OCI-LY7 (cell line): ENCODE measurements at regions not wholly inside any gene's neighbourhood (a gene's known extent, or its start where the extent isn't known, plus 50 kb on each side); places are given as distances from the start of the nearest gene placed in this dataset.

ENCODE experiments used
- BruUV-seq: library from RNA; stranded (reverse); fragments of 400-500 nt; replicated peaks from 2 replicates; lab custom pipeline; 2021; lab: Mats Ljungman, UMichigan
- CTCF ChIA-PET: fragments of 300-600 bp; sonication (Branson Sonifier 250); formaldehyde crosslinking; loops from one replicate; lab custom pipeline; 2022; ENCODE audit warnings: antibody characterized with exemption; ENCODE audit not compliant: unreplicated experiment; lab: Charles Lee
- POLR2A ChIA-PET: fragments of 300-600 bp; sonication (Branson Sonifier 250); formaldehyde crosslinking; loops from one replicate; lab custom pipeline; 2022; ENCODE audit warnings: antibody characterized with exemption; lab: Charles Lee
- DNase-seq: peaks from one replicate; pipeline ENCODE4 v3.0.0-alpha.2; 2015; ENCODE audit warnings: low spot score
- H2AFZ ChIP-seq: fragments of 200-600 bp; sonication (generic), shearing (Covaris generic); 2 replicates; pipeline ENCODE4 v1.6.1; 2014; ENCODE audit warnings: mild to moderate bottlenecking, antibody characterized with exemption, low read length, moderate library complexity
- H3K27ac ChIP-seq: fragments of 200-600 bp; sonication (generic); 2 replicates; pipeline ENCODE4 v1.5.1; 2014; ENCODE audit warnings: mixed run types, low read depth, mild to moderate bottlenecking, moderate library complexity, low read length, inconsistent platforms; ENCODE audit not compliant: poor library complexity, severe bottlenecking
- H3K36me3 ChIP-seq: fragments of 200-600 bp; sonication (generic); 2 replicates; pipeline ENCODE4 v1.6.1; 2014; ENCODE audit warnings: mild to moderate bottlenecking, antibody characterized with exemption, low read length, moderate library complexity, mixed read lengths; ENCODE audit not compliant: insufficient read depth
- H3K4me1 ChIP-seq: fragments of 200-600 bp; sonication (generic); 2 replicates; pipeline ENCODE4 v1.5.1; 2014; ENCODE audit warnings: mild to moderate bottlenecking, low read length; ENCODE audit not compliant: insufficient read depth, poor library complexity, severe bottlenecking
- H3K4me2 ChIP-seq: fragments of 200-600 bp; sonication (generic); 2 replicates; pipeline ENCODE4 v1.6.1; 2014; ENCODE audit warnings: mild to moderate bottlenecking, low read length
- H3K4me3 ChIP-seq: fragments of 200-600 bp; sonication (generic); 2 replicates; pipeline ENCODE4 v1.5.1; 2014; ENCODE audit warnings: mild to moderate bottlenecking, low read depth, low read length; ENCODE audit not compliant: poor library complexity, severe bottlenecking
- H3K79me2 ChIP-seq: fragments of 200-600 bp; sonication (generic); 2 replicates; pipeline ENCODE4 v1.6.1; 2016; ENCODE audit warnings: low read depth, mild to moderate bottlenecking, low read length, moderate library complexity, mixed read lengths; ENCODE audit not compliant: insufficient read depth
- H3K9me2 ChIP-seq: fragments of 200-600 bp; sonication (generic); 2 replicates; pipeline ENCODE4 v1.6.1; 2016; ENCODE audit warnings: mild to moderate bottlenecking, low read length, mixed read lengths; ENCODE audit not compliant: insufficient read depth
- H3K9me3 ChIP-seq: fragments of 200-600 bp; sonication (generic); 2 replicates; pipeline ENCODE4 v1.6.1; 2014; ENCODE audit warnings: mild to moderate bottlenecking, mixed run types, low read length, mixed read lengths
- H4K20me1 ChIP-seq: fragments of 200-600 bp; sonication (generic); 2 replicates; pipeline ENCODE4 v1.6.1; 2014; ENCODE audit warnings: mild to moderate bottlenecking, antibody characterized with exemption, low read length, moderate library complexity, mixed read lengths; ENCODE audit not compliant: insufficient read depth
- CTCF ChIP-seq: fragments of 200-600 bp; sonication (generic); conservative IDR thresholded peaks from 2 replicates; pipeline ENCODE4 v1.5.1; 2014; ENCODE audit warnings: mild to moderate bottlenecking, antibody characterized with exemption, low read length, moderate library complexity, mixed read lengths
- EZH2phosphoT487 ChIP-seq: fragments of 200-600 bp; sonication (generic); IDR thresholded peaks from 2 replicates; pipeline ENCODE4 v1.6.1; 2018; ENCODE audit warnings: low read depth, borderline replicate concordance, mild to moderate bottlenecking, mixed run types, antibody characterized with exemption, low read length, moderate library complexity, mixed read lengths
- intact Hi-C: fragments of 100-400 bp; cut with micrococcal nuclease; formaldehyde crosslinking; loops from one replicate; pipeline ENCODE4 v1.10.0; 2022; ENCODE audit not compliant: unreplicated experiment

- Histone ChIP-seq H3K27ac (no peak overlapping the region), H3K4me3 (no peak overlapping the region), H3K79me2 (no peaks in the 10 kb centered on the region), H3K9me2 (no peaks in the 10 kb centered on the region), H3K4me2 (no peak overlapping the region), H3K4me1 (no peaks in the 10 kb centered on the region), H3K36me3 (no peaks in the 10 kb centered on the region), H2AFZ (no peak overlapping the region), H3K9me3 (no peaks in the 10 kb centered on the region), H4K20me1 (no peaks in the 10 kb centered on the region)
- POLR2A ChIA-PET = no interaction called here
- intact Hi-C loops = no loop called here
- CTCF ChIA-PET = no interaction called here
- DNase-seq = no peak
- no peak for TF ChIP-seq CTCF
- TF ChIP-seq EZH2phosphoT487 = no peak
- BruUV-seq = no TSS peak
Observed at GRCh38 chr15:96222981-96223380, 107.5 kb upstream of the NR2F2 start.

DNA sequence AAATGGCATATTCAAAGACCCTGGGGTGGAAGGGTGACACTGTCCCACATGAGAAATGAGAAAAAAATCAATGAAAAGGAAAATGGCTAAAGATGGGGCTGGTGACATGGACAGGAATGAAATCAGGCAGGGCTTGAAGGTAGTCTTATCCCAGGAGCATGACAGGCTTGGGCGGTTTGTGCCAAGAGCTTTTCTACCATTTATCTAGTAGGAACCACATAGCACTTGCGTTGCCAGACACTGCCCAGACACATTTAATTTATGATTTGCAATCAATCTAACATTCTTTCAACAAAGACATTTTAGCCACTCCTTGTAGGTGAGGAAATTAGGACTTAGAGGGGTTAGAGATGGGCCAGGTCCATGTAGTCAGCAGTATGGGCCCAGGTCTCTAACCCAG, 106.6 kb upstream of the NR2F2 start:
- no peak overlapping the region for H3K4me2 ChIP-seq
- intact Hi-C loops = no loop called here
- ChIA-PET POLR2A (no interaction called here), CTCF (no interaction called here)
- no peaks in the 10 kb centered on the region for H4K20me1 ChIP-seq
- no peaks in the 10 kb centered on the region for H3K79me2 ChIP-seq
- H3K27ac ChIP-seq = no peak overlapping the region
- no peaks in the 10 kb centered on the region for H3K4me1 ChIP-seq
- TF ChIP-seq EZH2phosphoT487 (no peak), CTCF (no peak)
- H3K9me3 ChIP-seq = no peaks in the 10 kb centered on the region
- H2AFZ ChIP-seq = no peak overlapping the region
- no peak overlapping the region for H3K4me3 ChIP-seq
- H3K36me3 ChIP-seq = no peaks in the 10 kb centered on the region
- DNase-seq = no peak
- no TSS peak for BruUV-seq
- H3K9me2 ChIP-seq = no peaks in the 10 kb centered on the region

DNA sequence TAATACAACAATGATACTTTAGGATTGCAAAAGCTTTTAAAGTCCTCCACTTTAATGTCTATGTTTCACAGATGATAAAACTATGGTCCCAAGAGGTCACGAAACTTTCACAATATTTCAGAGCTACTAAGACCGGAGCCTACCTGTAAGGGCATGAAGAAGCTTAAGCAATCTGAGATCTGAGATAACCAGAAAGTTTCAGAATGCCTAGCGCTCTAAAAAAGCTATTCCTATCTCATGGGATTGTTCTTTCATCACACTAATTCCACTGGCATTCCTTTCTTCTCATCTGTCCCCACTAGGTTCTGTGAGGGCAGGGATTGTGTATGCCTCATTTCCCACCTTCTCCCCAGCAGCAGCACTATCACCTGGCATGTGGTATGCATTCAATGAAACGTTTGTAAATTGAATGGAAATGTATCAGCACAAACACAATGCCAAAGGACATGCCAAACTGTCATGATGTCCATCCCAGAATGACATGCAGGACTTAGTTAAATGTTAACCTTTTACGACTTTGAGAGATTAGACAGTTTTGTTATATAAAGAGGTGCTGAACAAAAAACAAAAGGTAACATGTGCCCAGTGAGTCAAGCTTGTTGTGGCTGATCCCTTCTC, 104.7 kb upstream of the NR2F2 start:
- H3K79me2 ChIP-seq = no peaks in the 10 kb centered on the region
- no peak overlapping the region for H2AFZ ChIP-seq
- TF ChIP-seq EZH2phosphoT487 = no peak
- no peak for TF ChIP-seq CTCF
- H3K27ac ChIP-seq = no peak overlapping the region
- ChIA-PET CTCF (no interaction called here), POLR2A (no interaction called here)
- BruUV-seq = no TSS peak
- no peak overlapping the region for H3K4me2 ChIP-seq
- no peaks in the 10 kb centered on the region for H3K9me3 ChIP-seq
- H3K9me2 ChIP-seq = no peaks in the 10 kb centered on the region
- intact Hi-C loops = no loop called here
- DNase-seq = no peak
- H4K20me1 ChIP-seq = no peaks in the 10 kb centered on the region
- no peaks in the 10 kb centered on the region for H3K36me3 ChIP-seq
- H3K4me1 ChIP-seq = no peaks in the 10 kb centered on the region
- no peak overlapping the region for H3K4me3 ChIP-seq
